ENCODE measurements at regions not wholly inside any gene's neighbourhood (a gene's known extent, or its start where the extent isn't known, plus 50 kb on each side); places are given as distances from the start of the nearest gene placed in this dataset.

- no peak for DNase-seq
- Histone ChIP-seq H3K4me1 (no peaks in the 10 kb centered on the region), H3K9me3 (no peaks in the 10 kb centered on the region), H3K4me3 (no peak overlapping the region), H3K27ac (no peak overlapping the region), H3K27me3 (ENCODE audit: insufficient read depth in 3 of 3, low read length in 2 of 3) (peaks cover 0 to 3% (median 0%) of the 10 kb centered on the region in 3 donors), H3K36me3 (ENCODE audit: insufficient read depth in 1 of 2, low read depth in 1 of 2) (no peaks in the 10 kb centered on the region)
- ATAC-seq, result no peak
- 82 to 83% (median 83%) methylated on average over 5 of the region's 5 CpGs for WGBS, 3 donors
- intact Hi-C loops (cut with DNase I), result loop anchor here in 1 of 2 donors (10.0 kb wide), 2 partner anchors 136 to 424 kb away; no protein-coding TSS in a partner anchor
- TF ChIP-seq CTCF (IDR thresholded peaks at IDR 0.05), result no peak
Measured at GRCh38 chr7:26508917-26509316, 217.3 kb downstream of the SNX10 start.

GRCh38 chr7:26510231-26510957 is 218.7 kb downstream of the SNX10 start:
- intact Hi-C loops (cut with DNase I), result no loop called here
- no peak overlapping the region for H3K27ac ChIP-seq

GRCh38 chr7:26511866-26512265 is 220.2 kb downstream of the SNX10 start:
- ATAC-seq (no peak), DNase-seq (no peak)
- intact Hi-C loops (cut with DNase I), result no loop called here
- TF ChIP-seq CTCF (IDR thresholded peaks at IDR 0.05), result no peak
- Histone ChIP-seq H3K27ac (no peak overlapping the region), H3K36me3 (ENCODE audit: insufficient read depth in 1 of 2, low read depth in 1 of 2) (no peaks in the 10 kb centered on the region), H3K4me3 (no peak overlapping the region), H3K27me3 (ENCODE audit: insufficient read depth in 3 of 3, low read length in 2 of 3) (peaks cover 0 to 9% (median 3%) of the 10 kb centered on the region in 3 donors), H3K9me3 (no peaks in the 10 kb centered on the region), H3K4me1 (no peaks in the 10 kb centered on the region)
- WGBS, 3 donors, result 30 to 37% (median 34%) methylated on average over 6 of the region's 6 CpGs

More at GRCh38 chr7:26510231-26510957, 218.7 kb downstream of the SNX10 start:
- H3K4me3 ChIP-seq, result no peak overlapping the region
- no peak for TF ChIP-seq CTCF (IDR thresholded peaks at IDR 0.05)
- H3K36me3 ChIP-seq (ENCODE audit: insufficient read depth in 1 of 2, low read depth in 1 of 2), result no peaks in the 10 kb centered on the region
- DNase-seq (no peak), ATAC-seq (no peak)
- H3K9me3 ChIP-seq, result no peaks in the 10 kb centered on the region
- no peaks in the 10 kb centered on the region for H3K4me1 ChIP-seq
- H3K27me3 ChIP-seq (ENCODE audit: insufficient read depth in 3 of 3, low read length in 2 of 3), result peaks cover 0 to 7% (median 3%) of the 10 kb centered on the region in 3 donors
- WGBS, 3 donors, result 89 to 92% (median 90%) methylated on average over 5 of the region's 5 CpGs

GRCh38 chr7:26512737-26513136 is 221.1 kb downstream of the SNX10 start:
- Histone ChIP-seq H3K4me3 (no peak overlapping the region), H3K4me1 (no peaks in the 10 kb centered on the region), H3K27me3 (ENCODE audit: insufficient read depth in 3 of 3, low read length in 2 of 3) (peaks cover 0 to 10% (median 3%) of the 10 kb centered on the region in 3 donors), H3K27ac (no peak overlapping the region), H3K36me3 (ENCODE audit: insufficient read depth in 1 of 2, low read depth in 1 of 2) (no peaks in the 10 kb centered on the region), H3K9me3 (no peaks in the 10 kb centered on the region)
- no peak for TF ChIP-seq CTCF (IDR thresholded peaks at IDR 0.05)
- DNase-seq (no peak), ATAC-seq (no peak)
- 97 to 100% (median 97%) methylated on average over 3 of the region's 3 CpGs for WGBS, 3 donors
- intact Hi-C loops (cut with DNase I), result no loop called here
